H9 (cell line): ENCODE measurements at regions not wholly inside any gene's neighbourhood (a gene's known extent, or its start where the extent isn't known, plus 50 kb on each side); places are given as distances from the start of the nearest gene placed in this dataset.

Experiments
- DNase-seq: peaks from one replicate; pipeline ENCODE4 v3.0.0-alpha.2; 2017
- H2AFZ ChIP-seq: one replicate; pipeline ENCODE4 v1.6.1; 2013; ENCODE audit warnings: mild to moderate bottlenecking, low read length, control low read depth, moderate library complexity
- H2AK5ac ChIP-seq: 2 replicates; pipeline ENCODE4 v1.6.1; 2013; ENCODE audit warnings: low read length, control low read depth, mixed read lengths; ENCODE audit not compliant: insufficient read length
- H2BK120ac ChIP-seq: one replicate; pipeline ENCODE4 v1.6.1; 2013; ENCODE audit warnings: low read depth, mild to moderate bottlenecking, low read length, control low read depth, inconsistent platforms; ENCODE audit not compliant: poor library complexity, severe bottlenecking
- H2BK12ac ChIP-seq: 2 replicates; pipeline ENCODE4 v1.6.1; 2013; ENCODE audit warnings: low read length, control low read depth, mixed read lengths, low read depth; ENCODE audit not compliant: insufficient read length
- H2BK15ac ChIP-seq: 2 replicates; pipeline ENCODE4 v1.6.1; 2013; ENCODE audit warnings: low read depth, low read length, control low read depth
- H2BK20ac ChIP-seq: one replicate; pipeline ENCODE4 v1.6.1; 2013; ENCODE audit warnings: low read depth, mild to moderate bottlenecking, low read length, control low read depth, inconsistent platforms; ENCODE audit not compliant: poor library complexity, severe bottlenecking
- H2BK5ac ChIP-seq: 2 replicates; pipeline ENCODE4 v1.6.1; 2013; ENCODE audit warnings: low read length, control low read depth, mixed read lengths; ENCODE audit not compliant: insufficient read length
- H3K14ac ChIP-seq: 2 replicates; pipeline ENCODE4 v1.6.1; 2013; ENCODE audit warnings: low read length, control low read depth; ENCODE audit not compliant: insufficient read depth
- H3K18ac ChIP-seq: 2 replicates; pipeline ENCODE4 v1.6.1; 2013; ENCODE audit warnings: low read depth, mild to moderate bottlenecking, mixed read lengths, low read length, control low read depth; ENCODE audit not compliant: insufficient read length
- H3K23ac ChIP-seq: 2 replicates; pipeline ENCODE4 v1.6.1; 2013; ENCODE audit warnings: low read length, control low read depth, mixed read lengths, low read depth; ENCODE audit not compliant: insufficient read length
- H3K23me2 ChIP-seq: 2 replicates; pipeline ENCODE4 v1.6.1; 2013; ENCODE audit warnings: low read depth, mild to moderate bottlenecking, mixed read lengths, low read length, control low read depth; ENCODE audit not compliant: insufficient read length, poor library complexity, severe bottlenecking
- H3K27ac ChIP-seq: 2 replicates; pipeline ENCODE4 v1.5.1; 2013; ENCODE audit warnings: low read length, control low read depth, mixed read lengths, low read depth; ENCODE audit not compliant: insufficient read length
- H3K27me3 ChIP-seq: 2 replicates; pipeline ENCODE4 v1.6.1; 2013; ENCODE audit warnings: low read length, control low read depth, inconsistent platforms; ENCODE audit not compliant: insufficient read depth
- H3K4ac ChIP-seq: 2 replicates; pipeline ENCODE4 v1.6.1; 2013; ENCODE audit warnings: low read depth, mild to moderate bottlenecking, control low read depth, inconsistent platforms, low read length, moderate library complexity
- H3K4me1 ChIP-seq: 2 replicates; pipeline ENCODE4 v1.6.1; 2013; ENCODE audit warnings: low read length, control low read depth, inconsistent platforms; ENCODE audit not compliant: insufficient read depth
- H3K4me2 ChIP-seq: 2 replicates; pipeline ENCODE4 v1.6.1; 2013; ENCODE audit warnings: low read length, control low read depth, mixed read lengths; ENCODE audit not compliant: insufficient read length, insufficient read depth
- H3K56ac ChIP-seq: 2 replicates; pipeline ENCODE4 v1.6.1; 2013; ENCODE audit warnings: low read depth, mild to moderate bottlenecking, mixed read lengths, low read length, control low read depth; ENCODE audit not compliant: insufficient read length
- H3K79me1 ChIP-seq: 2 replicates; pipeline ENCODE4 v1.6.1; 2013; ENCODE audit warnings: low read depth, mild to moderate bottlenecking, moderate library complexity, low read length, control low read depth, inconsistent platforms; ENCODE audit not compliant: insufficient read depth, poor library complexity, severe bottlenecking
- H3K79me2 ChIP-seq: 2 replicates; pipeline ENCODE4 v1.6.1; 2013; ENCODE audit warnings: low read length, control low read depth, inconsistent platforms; ENCODE audit not compliant: insufficient read depth
- H3K9ac ChIP-seq: 2 replicates; pipeline ENCODE4 v1.6.1; 2013; ENCODE audit warnings: low read length, control low read depth, mixed read lengths; ENCODE audit not compliant: insufficient read length; ENCODE audit errors: extremely low read depth
- H3K9me3 ChIP-seq: one replicate; pipeline ENCODE4 v1.6.1; 2013; ENCODE audit warnings: low read depth, low read length, inconsistent platforms; ENCODE audit not compliant: control insufficient read depth
- H3T11ph ChIP-seq: one replicate; pipeline ENCODE4 v1.6.1; 2013; ENCODE audit warnings: mild to moderate bottlenecking, low read length, control low read depth, inconsistent platforms
- H4K20me1 ChIP-seq: one replicate; pipeline ENCODE4 v1.6.1; 2013; ENCODE audit not compliant: control insufficient read depth, insufficient read length, insufficient read depth
- H4K5ac ChIP-seq: 2 replicates; pipeline ENCODE4 v1.6.1; 2013; ENCODE audit warnings: low read depth, mild to moderate bottlenecking, mixed read lengths, low read length, control low read depth; ENCODE audit not compliant: insufficient read length
- H4K8ac ChIP-seq: replicated peaks from 2 replicates; pipeline ENCODE4 v1.6.1; 2013; ENCODE audit warnings: low read length, control low read depth, mixed read lengths, low read depth; ENCODE audit not compliant: insufficient read length
- H4K91ac ChIP-seq: 2 replicates; pipeline ENCODE4 v1.6.1; 2013; ENCODE audit warnings: low read depth, mild to moderate bottlenecking, moderate library complexity, mixed read lengths, low read length, control low read depth; ENCODE audit not compliant: insufficient read length
- H3K27ac Mint-ChIP-seq, 3 experiments: 2 replicates in 2 of 3; 3 replicates in 1 of 3; pipeline ENCODE4 v1.8.0; 2020 to 2021; ENCODE audit warnings: mixed read lengths in 3 of 3, mild to moderate bottlenecking in 1 of 3, moderate library complexity in 1 of 3
- H3K27me3 Mint-ChIP-seq: 2 replicates; pipeline ENCODE4 v1.8.0; 2021; ENCODE audit warnings: low read depth, mild to moderate bottlenecking, moderate library complexity, mixed read lengths
- H3K36me3 Mint-ChIP-seq, 3 experiments: 2 replicates in 2 of 3; 3 replicates in 1 of 3; pipeline ENCODE4 v1.8.0; 2020 to 2021; ENCODE audit warnings: low read depth in 3 of 3, mixed read lengths in 3 of 3; ENCODE audit not compliant: insufficient read depth in 1 of 3
- H3K4me1 Mint-ChIP-seq, 2 experiments: 2 replicates each; pipeline ENCODE4 v1.8.0; 2020; ENCODE audit warnings: mixed read lengths in 2 of 2
- H3K4me3 Mint-ChIP-seq, 2 experiments: 2 replicates in 1 of 2; 3 replicates in 1 of 2; pipeline ENCODE4 v1.8.0; 2020 to 2021; ENCODE audit warnings: mild to moderate bottlenecking in 2 of 2, mixed read lengths in 2 of 2, moderate library complexity in 1 of 2
- H3K9me3 Mint-ChIP-seq, 2 experiments: 2 replicates in 1 of 2; 3 replicates in 1 of 2; pipeline ENCODE4 v1.8.0; 2020; ENCODE audit warnings: mild to moderate bottlenecking in 2 of 2, mixed read lengths in 2 of 2, moderate library complexity in 1 of 2
- CTCF ChIP-seq: fragments of 200-600 bp; sonication (generic); conservative IDR thresholded peaks from 3 replicates; pipeline ENCODE4 v1.8.0; 2021; ENCODE audit warnings: antibody characterized with exemption, mild to moderate bottlenecking
- WGBS: extraction: QIAGEN DNeasy Blood & Tissue Kit; methylation state at CpG from one replicate; pipeline ENCODE4 v1.1.7; 2013; ENCODE audit warnings: missing lambda C conversion rate, low lambda C conversion rate, mixed read lengths; ENCODE audit not compliant: insufficient read length; ENCODE audit errors: extremely low coverage; 5-methylcytosine and 5-hydroxymethylcytosine counted together

- Histone ChIP-seq H3K4me2 (no peak overlapping the region), H4K5ac (no peak overlapping the region), H3K4me1 (no peaks in the 10 kb centered on the region), H2BK15ac (no peak overlapping the region), H3K9me3 (no peaks in the 10 kb centered on the region), H3K56ac (no peak overlapping the region), H2AFZ (no peak overlapping the region), H3K27ac (no peak overlapping the region), H2BK20ac (no peak overlapping the region), H3K14ac (no peak overlapping the region), H3K27me3 (no peaks in the 10 kb centered on the region), H3K79me1 (no peaks in the 10 kb centered on the region), H2BK120ac (no peak overlapping the region), H3K18ac (peak overlapping the region; percentile 14), H4K8ac (no peak overlapping the region), H3K23ac (no peak overlapping the region), H4K91ac (no peak overlapping the region), H2BK5ac (no peak overlapping the region), H3T11ph (no peak overlapping the region), H2AK5ac (no peak overlapping the region), H4K20me1 (no peaks in the 10 kb centered on the region), H3K79me2 (no peaks in the 10 kb centered on the region), H3K23me2 (no peaks in the 10 kb centered on the region), H2BK12ac (no peak overlapping the region), H3K4ac (no peak overlapping the region), H3K9ac (no peak overlapping the region)
- Mint-ChIP-seq H3K9me3 (peaks cover 0 to 5% of the 10 kb centered on the region in 2 experiments; a peak in 1 of 5 replicates), H3K36me3 (no peaks in the 10 kb centered on the region), H3K27me3 (peaks cover 29% of the 10 kb centered on the region), H3K4me3 (no peak overlapping the region; a peak in 1 of 5 replicates), H3K4me1 (peaks cover 22 to 32% of the 10 kb centered on the region in 2 experiments), H3K27ac (no peak overlapping the region; a peak in 1 of 7 replicates)
- no CpG with 5 or more reads among the region's 18 CpGs for WGBS
- no peak for DNase-seq
- TF ChIP-seq CTCF: no peak
Measured at GRCh38 chr22:45094081-45094720, 69.5 kb upstream of the NUP50 start.
